ELR (cell line): ENCODE measurements at regions not wholly inside any gene's neighbourhood (a gene's known extent, or its start where the extent isn't known, plus 50 kb on each side); places are given as distances from the start of the nearest gene placed in this dataset.
"Not testable (repeated sequence)": the region's sequence is repeated elsewhere in the genome, so short reads cannot be mapped to it uniquely, and the experiment has no call there.

Experiments
- DNase-seq: peaks from one replicate; pipeline ENCODE4 v3.0.0-alpha.2; 2015; ENCODE audit warnings: low read depth

- peak; percentile 8 for DNase-seq
Observed at GRCh38 chr2:22355816-22356433, 1029.1 kb upstream of the KLHL29 start.

- DNase-seq = no peak
Observed at GRCh38 chr2:22359071-22359672, 1025.8 kb upstream of the KLHL29 start.

- no peak for DNase-seq
Observed at GRCh38 chr2:22360735-22361374, 1024.1 kb upstream of the KLHL29 start.

GRCh38 chr2:22361571-22361970, 1023.4 kb upstream of the KLHL29 start:
- no peak for DNase-seq

GRCh38 chr2:22375096-22375495, 1009.9 kb upstream of the KLHL29 start:
- no peak for DNase-seq

- no peak for DNase-seq
Observed at GRCh38 chr2:22377268-22377667, 1007.7 kb upstream of the KLHL29 start.

- no peak for DNase-seq
Observed at GRCh38 chr2:22382479-22383169, 1002.4 kb upstream of the KLHL29 start.

GRCh38 chr2:22397847-22398246, 987.1 kb upstream of the KLHL29 start:
- no peak for DNase-seq

GRCh38 chr2:22403748-22404147, 981.2 kb upstream of the KLHL29 start:
- no peak for DNase-seq

GRCh38 chr2:22406625-22407024, 978.4 kb upstream of the KLHL29 start:
- no peak for DNase-seq

- DNase-seq = no peak
Observed at GRCh38 chr2:22420076-22420475, 964.9 kb upstream of the KLHL29 start.

- no peak for DNase-seq
Observed at GRCh38 chr2:22442051-22442450, 942.9 kb upstream of the KLHL29 start.

GRCh38 chr2:22444281-22444680, 940.7 kb upstream of the KLHL29 start:
- no peak for DNase-seq

- DNase-seq = no peak
Observed at GRCh38 chr2:22449696-22450095, 935.3 kb upstream of the KLHL29 start.

GRCh38 chr2:22450831-22451230, 934.1 kb upstream of the KLHL29 start:
- no peak for DNase-seq

- DNase-seq = no peak
Observed at GRCh38 chr2:22454826-22455485, 930.0 kb upstream of the KLHL29 start.

GRCh38 chr2:22458440-22458839, 926.5 kb upstream of the KLHL29 start:
- DNase-seq = no peak

- not testable (repeated sequence) for DNase-seq
Observed at GRCh38 chr2:22475103-22475502, 909.9 kb upstream of the KLHL29 start.

- no peak for DNase-seq
Observed at GRCh38 chr2:22478329-22478728, 906.6 kb upstream of the KLHL29 start.

GRCh38 chr2:22481486-22482259, 903.3 kb upstream of the KLHL29 start:
- no peak for DNase-seq

- no peak for DNase-seq
Observed at GRCh38 chr2:22483036-22483435, 901.9 kb upstream of the KLHL29 start.

GRCh38 chr2:22485486-22485885, 899.5 kb upstream of the KLHL29 start:
- DNase-seq = no peak
